ENCODE measurements at regions not wholly inside any gene's neighbourhood (a gene's known extent, or its start where the extent isn't known, plus 50 kb on each side); places are given as distances from the start of the nearest gene placed in this dataset.
"Not testable (repeated sequence)": the region's sequence is repeated elsewhere in the genome, so short reads cannot be mapped to it uniquely, and the experiment has no call there.

- ChIA-PET CTCF (no interaction called here), POLR2A (no interaction called here)
- TF ChIP-seq, protein P1, sequence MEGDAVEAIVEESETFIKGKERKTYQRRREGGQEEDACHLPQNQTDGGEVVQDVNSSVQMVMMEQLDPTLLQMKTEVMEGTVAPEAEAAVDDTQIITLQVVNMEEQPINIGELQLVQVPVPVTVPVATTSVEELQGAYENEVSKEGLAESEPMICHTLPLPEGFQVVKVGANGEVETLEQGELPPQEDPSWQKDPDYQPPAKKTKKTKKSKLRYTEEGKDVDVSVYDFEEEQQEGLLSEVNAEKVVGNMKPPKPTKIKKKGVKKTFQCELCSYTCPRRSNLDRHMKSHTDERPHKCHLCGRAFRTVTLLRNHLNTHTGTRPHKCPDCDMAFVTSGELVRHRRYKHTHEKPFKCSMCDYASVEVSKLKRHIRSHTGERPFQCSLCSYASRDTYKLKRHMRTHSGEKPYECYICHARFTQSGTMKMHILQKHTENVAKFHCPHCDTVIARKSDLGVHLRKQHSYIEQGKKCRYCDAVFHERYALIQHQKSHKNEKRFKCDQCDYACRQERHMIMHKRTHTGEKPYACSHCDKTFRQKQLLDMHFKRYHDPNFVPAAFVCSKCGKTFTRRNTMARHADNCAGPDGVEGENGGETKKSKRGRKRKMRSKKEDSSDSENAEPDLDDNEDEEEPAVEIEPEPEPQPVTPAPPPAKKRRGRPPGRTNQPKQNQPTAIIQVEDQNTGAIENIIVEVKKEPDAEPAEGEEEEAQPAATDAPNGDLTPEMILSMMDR (IDR thresholded peaks at IDR 0.05; ENCODE audit: insufficient read depth, low read depth, low read length) = no peak
- H3K4me3 ChIP-seq (ENCODE audit: low read depth, low read length) = no peak overlapping the region
- H3K27me3 ChIP-seq (ENCODE audit: control insufficient read depth, insufficient read depth, low read length) = peaks cover 4% of the 10 kb centered on the region; the same call in 1 of the 2 replicates
- no peaks in the 10 kb centered on the region for H3K36me3 ChIP-seq (ENCODE audit: control insufficient read depth, insufficient read depth, low read length)
- no peak for DNase-seq (ENCODE audit: low read depth)
Measured at GRCh38 chr15:87702270-87702669, 554.3 kb downstream of the NTRK3 start.

- H3K36me3 ChIP-seq (ENCODE audit: control insufficient read depth, insufficient read depth, low read length); POLR2A ChIA-PET; CTCF ChIA-PET; H3K4me3 ChIP-seq (ENCODE audit: low read depth, low read length); DNase-seq (ENCODE audit: low read depth); H3K27me3 ChIP-seq (ENCODE audit: control insufficient read depth, insufficient read depth, low read length): not testable (repeated sequence)
Measured at GRCh38 chr15:87698467-87698866, 558.1 kb downstream of the NTRK3 start.

DNA sequence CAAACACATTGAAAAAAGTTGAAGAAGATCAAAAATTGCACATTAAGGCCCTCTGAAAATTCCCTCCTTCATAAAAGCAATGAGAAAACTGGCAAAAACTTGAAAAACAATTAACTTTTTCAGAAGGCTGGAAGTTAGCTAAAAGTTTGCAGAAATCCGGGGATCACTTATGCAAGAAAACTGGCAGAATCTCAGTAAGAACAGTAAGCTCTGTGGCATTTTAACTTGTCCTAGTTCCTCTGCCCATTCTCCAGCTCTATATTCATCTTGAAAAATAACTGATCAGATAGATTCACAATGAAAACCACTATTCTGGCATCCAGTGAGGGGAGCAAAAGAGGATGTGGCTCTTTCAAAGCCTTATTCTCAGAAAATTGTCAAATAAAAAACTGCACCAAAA, 566.8 kb downstream of the NTRK3 start:
- Histone ChIP-seq H3K4me3 (ENCODE audit: low read depth, low read length) (no peak overlapping the region), H3K36me3 (ENCODE audit: control insufficient read depth, insufficient read depth, low read length) (no peaks in the 10 kb centered on the region), H3K27me3 (ENCODE audit: control insufficient read depth, insufficient read depth, low read length) (no peaks in the 10 kb centered on the region)
- ChIA-PET CTCF (no interaction called here), POLR2A (no interaction called here)
- DNase-seq (ENCODE audit: low read depth) = no peak
- TF ChIP-seq, protein P1 (IDR thresholded peaks at IDR 0.05; ENCODE audit: insufficient read depth, low read depth, low read length) = no peak

- no peak for DNase-seq (ENCODE audit: low read depth)
- TF ChIP-seq, protein P1 (IDR thresholded peaks at IDR 0.05; ENCODE audit: insufficient read depth, low read depth, low read length) = no peak
- CTCF ChIA-PET = no interaction called here
- Histone ChIP-seq H3K27me3 (ENCODE audit: control insufficient read depth, insufficient read depth, low read length) (no peaks in the 10 kb centered on the region), H3K36me3 (ENCODE audit: control insufficient read depth, insufficient read depth, low read length) (no peaks in the 10 kb centered on the region), H3K4me3 (ENCODE audit: low read depth, low read length) (no peak overlapping the region)
- POLR2A ChIA-PET = no interaction called here
Measured at GRCh38 chr15:87687523-87687870, 569.0 kb downstream of the NTRK3 start.

- TF ChIP-seq, protein P1 (IDR thresholded peaks at IDR 0.05; ENCODE audit: insufficient read depth, low read depth, low read length) = no peak
- ChIA-PET CTCF (no interaction called here), POLR2A (no interaction called here)
- DNase-seq (ENCODE audit: low read depth) = no peak
- Histone ChIP-seq H3K36me3 (ENCODE audit: control insufficient read depth, insufficient read depth, low read length) (no peaks in the 10 kb centered on the region), H3K4me3 (ENCODE audit: low read depth, low read length) (no peak overlapping the region), H3K27me3 (ENCODE audit: control insufficient read depth, insufficient read depth, low read length) (no peaks in the 10 kb centered on the region)
Measured at GRCh38 chr15:87686841-87687522, 569.6 kb downstream of the NTRK3 start.

DNA sequence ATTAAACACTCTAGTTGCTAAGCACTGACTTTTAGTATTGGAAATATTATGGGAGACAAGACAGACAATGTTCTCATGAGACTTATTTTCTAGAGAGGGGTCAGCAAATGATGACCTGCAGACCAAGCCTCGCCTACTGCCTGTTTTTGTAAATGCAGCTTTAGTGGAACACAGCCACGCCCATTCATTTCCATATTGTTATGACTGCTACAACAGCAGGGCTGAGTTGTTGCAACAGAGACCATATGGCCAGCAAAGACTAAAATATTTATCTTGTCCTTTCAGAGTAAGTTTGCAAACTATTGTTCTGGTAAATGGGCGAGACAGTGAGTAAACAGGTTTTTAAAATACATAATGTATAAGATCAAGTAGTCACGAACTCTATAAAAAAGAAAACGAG, 570.2 kb downstream of the NTRK3 start:
- CTCF ChIA-PET = no interaction called here
- Histone ChIP-seq H3K4me3 (ENCODE audit: low read depth, low read length) (no peak overlapping the region), H3K27me3 (ENCODE audit: control insufficient read depth, insufficient read depth, low read length) (no peaks in the 10 kb centered on the region), H3K36me3 (ENCODE audit: control insufficient read depth, insufficient read depth, low read length) (no peaks in the 10 kb centered on the region)
- POLR2A ChIA-PET = no interaction called here
- TF ChIP-seq, protein P1 (IDR thresholded peaks at IDR 0.05; ENCODE audit: insufficient read depth, low read depth, low read length) = no peak
- no peak for DNase-seq (ENCODE audit: low read depth)

All from BJ (cell line).